ENCODE measurements at regions not wholly inside any gene's neighbourhood (a gene's known extent, or its start where the extent isn't known, plus 50 kb on each side); places are given as distances from the start of the nearest gene placed in this dataset.

DNA sequence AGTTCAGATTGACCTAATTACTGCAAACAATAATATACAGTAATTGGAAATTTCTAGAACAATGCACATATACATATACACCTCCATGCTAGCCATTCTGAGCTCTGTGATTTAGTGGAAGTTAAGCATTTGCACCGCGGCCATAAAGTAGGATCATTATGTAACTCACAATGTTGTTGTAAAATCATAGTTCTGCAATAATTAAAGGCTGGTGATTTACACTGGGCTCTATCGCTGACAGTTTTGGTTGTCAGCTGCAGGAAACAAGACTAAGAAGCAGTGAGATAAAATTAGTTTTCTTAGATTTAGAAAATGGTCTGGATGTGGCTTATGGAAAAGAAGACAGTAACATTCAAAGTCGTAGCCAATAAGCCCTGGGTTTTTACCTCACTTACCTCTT lies 776.3 kb downstream of the TMEM121 start:
- Histone ChIP-seq H3K9me2 (ENCODE audit: insufficient read depth) (no peaks in the 10 kb centered on the region), H3F3A (ENCODE audit: insufficient read depth) (no peaks in the 10 kb centered on the region), H3K9ac (no peak overlapping the region), H3K27ac (no peak overlapping the region), H3K4me1 (ENCODE audit: insufficient read depth) (no peaks in the 10 kb centered on the region), H3K9me3 (ENCODE audit: low read depth) (no peaks in the 10 kb centered on the region), H3K4me3 (no peak overlapping the region), H3K36me3 (ENCODE audit: low read depth) (no peaks in the 10 kb centered on the region), H3K27me3 (replicated peaks; ENCODE audit: insufficient read depth) (no peaks in the 10 kb centered on the region), H3K79me2 (ENCODE audit: insufficient read depth) (no peaks in the 10 kb centered on the region), H4K20me1 (ENCODE audit: insufficient read depth) (no peaks in the 10 kb centered on the region), H3K4me2 (ENCODE audit: unreplicated experiment) (no peak overlapping the region), H2AFZ (no peak overlapping the region)
- WGBS, 2 experiments (ENCODE audit: low coverage in 1 of 2, low lambda C conversion rate in 2 of 2, missing lambda C conversion rate in 2 of 2): 29 to 30% methylated on average over 4 of the region's 4 CpGs
- DNase-seq: no peak
- no peak for TF ChIP-seq EZH2phosphoT487 (IDR thresholded peaks at IDR 0.05; ENCODE audit: insufficient read depth, low read depth)
- no peak for TF ChIP-seq EZH2 (IDR thresholded peaks at IDR 0.05; ENCODE audit: insufficient read depth, poor library complexity, severe bottlenecking)
- in situ Hi-C loops (cut with MboI): no loop called here

DNA sequence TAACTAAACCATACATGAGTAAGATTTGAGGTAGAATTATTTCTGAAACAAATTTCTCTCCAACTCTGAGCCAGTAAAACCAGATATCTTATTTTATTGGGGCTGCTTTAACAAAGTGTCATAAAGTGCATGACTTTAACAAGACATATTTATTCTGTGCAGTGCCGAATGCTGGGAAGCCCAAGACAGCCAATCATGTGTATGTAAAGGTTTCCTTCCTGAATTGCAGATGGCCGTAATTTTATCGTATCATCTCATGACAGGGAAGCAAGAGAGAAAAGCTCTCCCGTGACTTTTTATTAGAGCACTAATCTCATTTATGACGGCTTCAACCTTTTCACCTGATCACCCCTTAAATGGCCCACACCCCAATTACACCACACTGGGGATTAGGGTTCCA lies 777.9 kb downstream of the TMEM121 start:
- no peak overlapping the region for H3K4me2 ChIP-seq (ENCODE audit: unreplicated experiment)
- no peak overlapping the region for H3K9ac ChIP-seq
- no peaks in the 10 kb centered on the region for H3K9me3 ChIP-seq (ENCODE audit: low read depth)
- in situ Hi-C loops (cut with MboI): no loop called here
- H3K36me3 ChIP-seq (ENCODE audit: low read depth): no peaks in the 10 kb centered on the region
- no peaks in the 10 kb centered on the region for H3F3A ChIP-seq (ENCODE audit: insufficient read depth)
- H3K79me2 ChIP-seq (ENCODE audit: insufficient read depth): no peaks in the 10 kb centered on the region
- TF ChIP-seq EZH2phosphoT487 (IDR thresholded peaks at IDR 0.05; ENCODE audit: insufficient read depth, low read depth) (no peak), EZH2 (IDR thresholded peaks at IDR 0.05; ENCODE audit: insufficient read depth, poor library complexity, severe bottlenecking) (no peak)
- no peak overlapping the region for H3K27ac ChIP-seq
- 40 to 45% methylated on average over 5 of the region's 5 CpGs for WGBS, 2 experiments (ENCODE audit: low coverage in 1 of 2, low lambda C conversion rate in 2 of 2, missing lambda C conversion rate in 2 of 2)
- no peaks in the 10 kb centered on the region for H4K20me1 ChIP-seq (ENCODE audit: insufficient read depth)
- no peak for DNase-seq
- no peaks in the 10 kb centered on the region for H3K9me2 ChIP-seq (ENCODE audit: insufficient read depth)
- H3K27me3 ChIP-seq (replicated peaks; ENCODE audit: insufficient read depth): no peaks in the 10 kb centered on the region
- no peak overlapping the region for H2AFZ ChIP-seq
- no peaks in the 10 kb centered on the region for H3K4me1 ChIP-seq (ENCODE audit: insufficient read depth)
- no peak overlapping the region for H3K4me3 ChIP-seq

DNA sequence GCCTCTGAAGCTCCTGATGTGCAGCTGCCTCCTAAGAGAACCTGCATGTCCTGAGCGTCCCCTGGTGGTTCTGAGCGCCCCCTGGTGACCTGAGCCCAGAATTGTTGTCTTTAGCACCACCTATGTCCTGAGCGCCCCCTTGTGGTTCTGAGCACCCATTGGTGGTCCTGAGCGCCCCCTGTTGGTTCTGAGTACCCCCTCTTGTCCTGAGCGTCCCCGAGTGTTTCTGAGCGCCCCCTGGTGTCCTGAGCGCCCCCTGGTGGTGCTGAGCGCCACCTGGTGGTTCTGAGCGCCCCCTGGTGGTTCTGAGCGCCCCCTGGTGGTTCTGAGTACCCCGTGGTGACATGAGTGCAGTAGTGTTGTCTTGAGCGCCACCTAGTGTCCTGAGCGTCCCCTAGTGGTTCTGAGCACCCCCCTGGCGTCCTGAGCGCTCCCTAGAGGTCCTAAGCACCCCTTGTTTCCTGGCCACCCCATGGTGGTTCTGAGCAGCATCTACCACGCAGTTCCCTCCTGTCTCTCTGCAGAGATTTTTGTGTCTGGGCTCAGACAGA lies 782.5 kb downstream of the TMEM121 start:
- 30 to 31% methylated on average over 15 to 16 of the region's 17 CpGs for WGBS, 2 experiments (ENCODE audit: low coverage in 1 of 2, low lambda C conversion rate in 2 of 2, missing lambda C conversion rate in 2 of 2)
- peak; percentile 9 for DNase-seq
- H3K9ac ChIP-seq: no peak overlapping the region
- no peaks in the 10 kb centered on the region for H3K4me1 ChIP-seq (ENCODE audit: insufficient read depth)
- no peaks in the 10 kb centered on the region for H3K79me2 ChIP-seq (ENCODE audit: insufficient read depth)
- TF ChIP-seq EZH2 (IDR thresholded peaks at IDR 0.05; ENCODE audit: insufficient read depth, poor library complexity, severe bottlenecking) (no peak), EZH2phosphoT487 (IDR thresholded peaks at IDR 0.05; ENCODE audit: insufficient read depth, low read depth) (no peak)
- H3K9me3 ChIP-seq (ENCODE audit: low read depth): no peaks in the 10 kb centered on the region
- no peak overlapping the region for H2AFZ ChIP-seq
- no peaks in the 10 kb centered on the region for H3K9me2 ChIP-seq (ENCODE audit: insufficient read depth)
- no peaks in the 10 kb centered on the region for H3K27me3 ChIP-seq (replicated peaks; ENCODE audit: insufficient read depth)
- no peaks in the 10 kb centered on the region for H4K20me1 ChIP-seq (ENCODE audit: insufficient read depth)
- no peaks in the 10 kb centered on the region for H3F3A ChIP-seq (ENCODE audit: insufficient read depth)
- no peak overlapping the region for H3K4me2 ChIP-seq (ENCODE audit: unreplicated experiment)
- H3K4me3 ChIP-seq: no peak overlapping the region
- in situ Hi-C loops (cut with MboI): no loop called here
- H3K36me3 ChIP-seq (ENCODE audit: low read depth): no peaks in the 10 kb centered on the region
- H3K27ac ChIP-seq: no peak overlapping the region

DNA sequence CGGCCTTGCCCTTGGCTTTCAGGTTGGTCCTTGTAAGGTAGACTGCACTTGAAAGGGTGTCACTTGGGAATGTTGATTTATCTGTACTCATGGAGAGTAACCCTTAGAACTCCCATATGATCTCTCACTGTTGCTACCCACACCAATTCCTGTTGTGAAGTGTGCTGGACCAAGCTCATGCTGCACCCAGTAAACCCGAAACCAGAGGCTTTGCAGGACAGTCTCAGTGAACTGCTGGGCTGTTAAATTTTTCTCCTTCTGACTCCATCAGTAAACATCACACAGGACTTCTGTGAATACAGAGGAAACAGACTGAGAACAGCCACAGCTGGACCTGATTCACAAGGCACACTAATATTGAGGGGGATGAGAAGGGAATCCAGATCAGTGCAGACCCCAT lies 783.0 kb downstream of the TMEM121 start:
- Histone ChIP-seq H4K20me1 (ENCODE audit: insufficient read depth) (no peaks in the 10 kb centered on the region), H3K79me2 (ENCODE audit: insufficient read depth) (no peaks in the 10 kb centered on the region), H3K36me3 (ENCODE audit: low read depth) (no peaks in the 10 kb centered on the region), H3K9me2 (ENCODE audit: insufficient read depth) (no peaks in the 10 kb centered on the region), H3F3A (ENCODE audit: insufficient read depth) (no peaks in the 10 kb centered on the region), H2AFZ (no peak overlapping the region), H3K9me3 (ENCODE audit: low read depth) (no peaks in the 10 kb centered on the region), H3K27me3 (replicated peaks; ENCODE audit: insufficient read depth) (no peaks in the 10 kb centered on the region), H3K4me2 (ENCODE audit: unreplicated experiment) (no peak overlapping the region), H3K4me3 (no peak overlapping the region), H3K4me1 (ENCODE audit: insufficient read depth) (no peaks in the 10 kb centered on the region), H3K27ac (no peak overlapping the region), H3K9ac (no peak overlapping the region)
- DNase-seq: no peak
- 45 to 68% methylated on average over 2 of the region's 2 CpGs for WGBS, 2 experiments (ENCODE audit: low coverage in 1 of 2, low lambda C conversion rate in 2 of 2, missing lambda C conversion rate in 2 of 2)
- TF ChIP-seq EZH2phosphoT487 (IDR thresholded peaks at IDR 0.05; ENCODE audit: insufficient read depth, low read depth): no peak
- TF ChIP-seq EZH2 (IDR thresholded peaks at IDR 0.05; ENCODE audit: insufficient read depth, poor library complexity, severe bottlenecking): no peak
- in situ Hi-C loops (cut with MboI): no loop called here

DNA sequence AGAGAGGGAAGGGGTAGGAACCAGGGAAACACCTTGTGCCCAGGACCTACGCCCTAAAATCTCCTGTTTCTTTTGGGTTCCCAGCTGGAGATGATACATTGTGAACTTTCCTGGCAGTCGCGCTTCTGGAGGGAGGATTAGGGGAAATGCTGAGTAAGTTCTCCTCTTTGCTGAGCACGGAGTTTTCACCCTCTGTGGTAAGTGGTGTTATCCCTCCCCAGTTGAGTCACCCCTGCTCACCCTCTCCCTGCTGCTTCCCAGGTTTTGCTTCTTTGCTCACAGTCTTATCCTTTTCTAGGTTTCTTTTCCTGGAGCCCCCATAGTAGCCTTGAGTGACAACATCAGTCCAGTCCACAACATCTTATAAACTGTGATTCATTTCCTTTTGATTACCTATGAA lies 789.1 kb downstream of the TMEM121 start:
- Histone ChIP-seq H3K9ac (no peak overlapping the region), H3K27ac (no peak overlapping the region), H3K4me2 (ENCODE audit: unreplicated experiment) (no peak overlapping the region), H3K9me2 (ENCODE audit: insufficient read depth) (no peaks in the 10 kb centered on the region), H4K20me1 (ENCODE audit: insufficient read depth) (no peaks in the 10 kb centered on the region), H3K4me3 (no peak overlapping the region), H3K4me1 (ENCODE audit: insufficient read depth) (no peaks in the 10 kb centered on the region), H2AFZ (no peak overlapping the region), H3K79me2 (ENCODE audit: insufficient read depth) (no peaks in the 10 kb centered on the region), H3K36me3 (ENCODE audit: low read depth) (no peaks in the 10 kb centered on the region), H3F3A (ENCODE audit: insufficient read depth) (no peaks in the 10 kb centered on the region), H3K27me3 (replicated peaks; ENCODE audit: insufficient read depth) (no peaks in the 10 kb centered on the region), H3K9me3 (ENCODE audit: low read depth) (no peaks in the 10 kb centered on the region)
- in situ Hi-C loops (cut with MboI): no loop called here
- WGBS, 2 experiments (ENCODE audit: low coverage in 1 of 2, low lambda C conversion rate in 2 of 2, missing lambda C conversion rate in 2 of 2): 19% methylated on average over 4 of the region's 4 CpGs
- TF ChIP-seq EZH2 (IDR thresholded peaks at IDR 0.05; ENCODE audit: insufficient read depth, poor library complexity, severe bottlenecking): no peak
- TF ChIP-seq EZH2phosphoT487 (IDR thresholded peaks at IDR 0.05; ENCODE audit: insufficient read depth, low read depth): no peak
- DNase-seq: no peak
